ENCODE measurements at regions not wholly inside any gene's neighbourhood (a gene's known extent, or its start where the extent isn't known, plus 50 kb on each side); places are given as distances from the start of the nearest gene placed in this dataset.

- no peaks in the 10 kb centered on the region for H3K36me3 ChIP-seq
- H3K9me3 ChIP-seq (replicated peaks) = no peaks in the 10 kb centered on the region
- no peak overlapping the region for H3K27ac ChIP-seq (replicated peaks)
- no peak for TF ChIP-seq CTCF (IDR thresholded peaks at IDR 0.05; ENCODE audit: borderline replicate concordance)
- H3K4me1 ChIP-seq = peaks cover 7% of the 10 kb centered on the region
- no peak overlapping the region for H3K4me3 ChIP-seq
- intact Hi-C loops (cut with micrococcal nuclease) = no loop called here
- no peak for DNase-seq
- no peaks in the 10 kb centered on the region for H3K27me3 ChIP-seq (ENCODE audit: low read depth)
Measured at GRCh38 chr2:228665232-228665631, 483.7 kb upstream of the SPHKAP start.

GRCh38 chr2:228658998-228659397 lies 477.5 kb upstream of the SPHKAP start:
- Histone ChIP-seq H3K27ac (replicated peaks) (no peak overlapping the region), H3K9me3 (replicated peaks) (no peaks in the 10 kb centered on the region), H3K36me3 (no peaks in the 10 kb centered on the region), H3K4me3 (no peak overlapping the region), H3K4me1 (peaks cover 16% of the 10 kb centered on the region), H3K27me3 (ENCODE audit: low read depth) (no peaks in the 10 kb centered on the region)
- intact Hi-C loops (cut with micrococcal nuclease) = loop anchor here (5.0 kb wide), 1 partner anchor 617 kb away; no protein-coding TSS in a partner anchor
- TF ChIP-seq CTCF (IDR thresholded peaks at IDR 0.05; ENCODE audit: borderline replicate concordance) = no peak
- no peak for DNase-seq

GRCh38 chr2:228657807-228658402 lies 476.4 kb upstream of the SPHKAP start:
- intact Hi-C loops (cut with micrococcal nuclease) = loop anchor here (5.0 kb wide), 1 partner anchor 616 kb away; no protein-coding TSS in a partner anchor
- TF ChIP-seq CTCF (IDR thresholded peaks at IDR 0.05; ENCODE audit: borderline replicate concordance) = peak; percentile 61
- no peaks in the 10 kb centered on the region for H3K27me3 ChIP-seq (ENCODE audit: low read depth)

GRCh38 chr2:228655331-228655730 lies 473.8 kb upstream of the SPHKAP start:
- H3K9me3 ChIP-seq (replicated peaks) = peaks cover 5% of the 10 kb centered on the region
- H3K27me3 ChIP-seq (ENCODE audit: low read depth) = no peaks in the 10 kb centered on the region
- H3K27ac ChIP-seq (replicated peaks) = no peak overlapping the region
- TF ChIP-seq CTCF (IDR thresholded peaks at IDR 0.05; ENCODE audit: borderline replicate concordance) = no peak
- no peak overlapping the region for H3K4me3 ChIP-seq
- intact Hi-C loops (cut with micrococcal nuclease) = loop anchor here (5.0 kb wide), 1 partner anchor 613 kb away; no protein-coding TSS in a partner anchor
- no peaks in the 10 kb centered on the region for H3K36me3 ChIP-seq
- DNase-seq = no peak
- H3K4me1 ChIP-seq = peaks cover 22% of the 10 kb centered on the region

More at GRCh38 chr2:228657807-228658402, 476.4 kb upstream of the SPHKAP start:
- Histone ChIP-seq H3K27ac (replicated peaks) (no peak overlapping the region), H3K4me1 (peaks cover 22% of the 10 kb centered on the region), H3K36me3 (no peaks in the 10 kb centered on the region), H3K9me3 (replicated peaks) (no peaks in the 10 kb centered on the region), H3K4me3 (no peak overlapping the region)
- DNase-seq = no peak

- H3K27ac ChIP-seq (replicated peaks) = peak overlapping the region; percentile 46
- H3K9me3 ChIP-seq (replicated peaks) = peaks cover 5% of the 10 kb centered on the region
- H3K4me1 ChIP-seq = peaks cover 22% of the 10 kb centered on the region
- no peak overlapping the region for H3K4me3 ChIP-seq
- no peaks in the 10 kb centered on the region for H3K36me3 ChIP-seq
- DNase-seq = no peak
- no peak for TF ChIP-seq CTCF (IDR thresholded peaks at IDR 0.05; ENCODE audit: borderline replicate concordance)
- no peaks in the 10 kb centered on the region for H3K27me3 ChIP-seq (ENCODE audit: low read depth)
- intact Hi-C loops (cut with micrococcal nuclease) = loop anchor here (5.0 kb wide), 1 partner anchor 612 kb away; no protein-coding TSS in a partner anchor
Measured at GRCh38 chr2:228654707-228655106, 473.2 kb upstream of the SPHKAP start.

Data from left ventricle myocardium inferior (tissue), 1 donor.